Cardiac septum (tissue), 1 donor: ENCODE measurements at regions not wholly inside any gene's neighbourhood (a gene's known extent, or its start where the extent isn't known, plus 50 kb on each side); places are given as distances from the start of the nearest gene placed in this dataset.
"Not testable (repeated sequence)": the region's sequence is repeated elsewhere in the genome, so short reads cannot be mapped to it uniquely, and the experiment has no call there.

Source experiments
- DNase-seq: peaks from one replicate; pipeline ENCODE4 v3.0.0-alpha.2; 2020; ENCODE audit warnings: low spot score
- intact Hi-C: fragments of 100-400 bp; cut with DNase I; formaldehyde crosslinking; loops from one replicate; pipeline ENCODE4 v1.14.0; 2022
- donor health status: DM: no; HTN: no; CAD: no.

DNA sequence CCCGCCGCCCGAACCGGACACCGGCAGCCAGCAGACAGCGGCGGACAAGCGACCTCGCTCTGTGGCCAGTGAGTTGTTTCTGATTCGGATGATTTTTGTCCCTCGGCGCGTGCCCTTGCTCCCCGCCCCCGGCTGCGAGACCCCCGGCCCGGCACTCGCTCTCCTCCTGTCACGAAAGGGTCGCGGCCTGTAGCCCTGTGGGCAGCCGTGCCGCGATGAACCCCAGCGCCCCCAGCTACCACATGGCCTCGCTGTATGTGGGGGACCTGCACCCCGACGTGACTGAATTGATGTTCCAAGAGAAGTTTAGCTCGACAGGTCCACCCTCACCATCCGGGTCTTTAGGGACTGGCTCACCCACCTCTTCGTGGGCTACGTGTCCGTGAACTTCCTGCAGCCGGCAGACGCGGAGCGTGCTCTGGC, 1257.5 kb upstream of the ACVR2A start:
- intact Hi-C loops, result no loop called here
- no peak for DNase-seq

DNA sequence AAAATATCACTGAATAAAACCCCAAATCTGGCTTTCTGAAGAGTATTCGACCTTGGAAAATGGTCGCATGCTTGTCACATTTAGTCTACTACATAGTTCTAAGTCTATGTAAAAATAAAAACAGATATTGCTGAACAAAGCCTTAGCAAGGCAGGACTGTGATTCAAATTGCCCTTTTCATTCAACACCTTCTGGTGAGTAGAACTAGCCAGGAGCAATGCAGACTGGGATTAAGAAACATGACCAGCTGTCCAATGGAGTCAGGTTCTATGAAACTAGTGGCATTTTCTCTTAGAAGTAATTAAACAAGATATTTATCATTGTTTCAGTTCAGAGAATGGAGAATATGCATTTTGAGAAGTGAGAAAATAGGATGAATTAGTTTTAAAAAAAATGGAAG, 1260.5 kb upstream of the ACVR2A start:
- intact Hi-C loops, result no loop called here
- no peak for DNase-seq

DNA sequence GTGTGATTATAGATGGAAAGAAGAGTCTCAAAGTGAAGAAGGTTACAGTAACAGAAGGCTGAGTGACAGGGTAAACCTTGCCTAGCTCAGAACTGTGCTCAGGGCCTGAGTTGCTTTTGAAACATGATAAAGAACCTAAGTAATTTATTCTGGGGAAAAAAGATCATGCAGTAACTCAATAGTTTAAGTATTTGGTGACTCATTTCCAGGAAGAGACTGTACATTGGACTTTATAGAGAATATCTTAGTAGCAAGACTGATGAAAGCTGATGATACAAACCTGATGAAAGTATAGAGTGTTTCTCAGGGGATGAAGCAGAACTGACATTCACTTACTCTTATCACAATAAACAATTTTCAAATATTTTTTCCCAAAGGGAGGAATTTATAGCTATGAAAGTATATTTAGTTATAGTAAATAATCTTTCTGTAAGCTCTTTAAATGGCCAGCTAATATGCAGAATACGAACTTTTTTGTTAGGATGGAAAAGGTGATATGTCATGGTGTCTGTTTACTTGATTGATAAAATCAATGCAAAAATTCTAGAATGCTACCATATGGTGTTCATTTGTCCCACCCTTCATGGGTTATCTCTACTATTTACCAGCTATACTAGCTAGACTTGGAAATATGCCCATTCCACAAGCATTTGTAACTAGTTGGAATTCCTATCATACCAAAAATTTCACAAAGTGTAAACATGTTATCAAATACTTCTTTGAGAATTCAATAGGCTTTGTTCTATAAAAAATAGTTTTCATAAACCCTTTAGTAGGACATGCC, 1265.5 kb upstream of the ACVR2A start:
- DNase-seq, result no peak
- intact Hi-C loops, result no loop called here

DNA sequence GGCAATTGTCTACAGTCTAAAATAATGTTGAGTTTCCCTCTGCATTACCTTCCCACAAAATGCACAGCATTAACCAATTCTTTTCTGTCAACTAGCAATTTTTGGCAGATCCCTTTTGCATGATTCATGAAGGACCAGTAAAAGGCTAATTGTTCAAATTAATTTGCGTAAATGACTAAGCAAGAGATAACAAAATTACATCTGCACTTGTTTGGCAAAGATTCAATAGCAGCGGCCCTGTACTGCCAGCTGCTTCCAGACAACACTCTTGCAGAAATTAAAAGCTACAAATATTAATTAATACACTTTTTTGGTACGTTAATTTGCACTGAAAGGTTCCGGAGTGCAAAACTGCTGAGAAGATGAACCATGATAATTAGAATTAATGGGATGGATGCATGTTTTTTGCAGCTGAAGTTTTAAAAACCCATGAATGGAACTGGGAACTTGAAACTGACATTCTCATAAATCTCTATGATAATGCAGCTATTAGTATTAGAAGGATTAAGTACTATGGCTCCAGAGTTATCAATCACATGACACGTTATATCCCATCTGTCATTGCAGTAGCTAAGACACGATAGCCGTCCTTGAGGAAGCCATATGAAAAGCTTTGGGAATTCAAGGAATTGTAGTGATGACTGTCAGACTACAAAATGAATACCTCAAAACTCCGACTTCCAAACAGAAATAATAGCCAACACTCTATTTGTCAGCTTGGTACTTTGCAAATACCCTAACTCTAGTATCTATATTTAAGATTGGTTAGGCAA, 1268.3 kb upstream of the ACVR2A start:
- no peak for DNase-seq
- intact Hi-C loops, result no loop called here

DNA sequence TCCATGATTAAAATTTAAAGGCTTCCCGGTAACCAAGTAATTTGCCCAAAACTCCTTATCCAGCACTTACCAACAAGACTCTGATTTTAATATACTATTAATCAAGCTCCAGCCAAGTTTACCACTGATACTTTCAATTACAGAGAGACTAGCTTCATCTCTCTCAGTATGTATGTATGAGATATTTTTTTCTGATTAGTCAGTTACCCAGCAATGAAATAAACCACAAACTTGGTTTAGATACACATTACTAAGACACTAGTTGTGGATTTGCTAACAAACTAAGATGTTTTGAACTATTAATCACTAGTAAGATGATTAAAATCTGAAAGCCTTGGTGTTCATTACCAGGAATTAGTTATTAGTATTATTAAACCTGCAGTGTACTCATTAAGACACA, 1272.2 kb upstream of the ACVR2A start:
- DNase-seq, result no peak
- intact Hi-C loops, result no loop called here

DNA sequence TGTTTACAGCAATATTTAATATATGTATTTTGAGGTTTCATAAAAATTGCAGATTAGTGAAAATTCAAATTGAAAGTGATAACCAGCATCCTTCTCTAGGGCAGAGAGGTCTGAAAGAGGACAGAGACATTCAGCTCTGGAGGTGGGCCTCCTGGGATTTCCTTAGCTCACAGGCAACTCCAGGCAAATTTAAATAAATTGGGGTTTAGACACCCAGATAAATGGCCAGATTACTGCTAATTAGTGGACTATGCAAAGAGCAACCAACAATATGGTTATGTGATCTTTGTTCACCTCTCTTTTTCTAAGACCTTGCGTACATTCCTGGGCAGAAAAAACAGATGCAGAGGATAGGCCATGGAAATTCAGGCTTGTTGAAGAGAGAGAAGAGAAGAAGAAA, 1282.8 kb upstream of the ACVR2A start:
- intact Hi-C loops, result no loop called here
- DNase-seq, result no peak

DNA sequence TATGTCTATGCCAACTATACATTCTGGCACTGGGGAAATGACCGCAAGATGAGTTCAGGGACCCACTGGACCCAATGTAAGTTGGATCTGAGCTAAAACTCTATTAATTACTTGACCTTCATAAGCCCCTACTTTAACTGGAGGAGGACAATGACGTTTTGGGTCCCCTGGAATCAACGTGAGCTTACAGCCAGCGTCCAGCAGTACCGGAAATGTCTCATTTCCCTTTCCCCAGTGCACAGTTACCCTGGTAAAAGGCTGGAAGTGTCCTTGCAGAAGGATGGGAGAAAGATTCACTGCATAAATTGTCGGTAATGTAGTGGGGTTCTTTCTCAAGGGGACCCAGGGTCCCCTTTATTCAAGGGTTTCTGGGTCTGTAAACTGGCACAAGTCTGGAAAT, 1297.6 kb upstream of the ACVR2A start:
- intact Hi-C loops, result no loop called here
- no peak for DNase-seq

DNA sequence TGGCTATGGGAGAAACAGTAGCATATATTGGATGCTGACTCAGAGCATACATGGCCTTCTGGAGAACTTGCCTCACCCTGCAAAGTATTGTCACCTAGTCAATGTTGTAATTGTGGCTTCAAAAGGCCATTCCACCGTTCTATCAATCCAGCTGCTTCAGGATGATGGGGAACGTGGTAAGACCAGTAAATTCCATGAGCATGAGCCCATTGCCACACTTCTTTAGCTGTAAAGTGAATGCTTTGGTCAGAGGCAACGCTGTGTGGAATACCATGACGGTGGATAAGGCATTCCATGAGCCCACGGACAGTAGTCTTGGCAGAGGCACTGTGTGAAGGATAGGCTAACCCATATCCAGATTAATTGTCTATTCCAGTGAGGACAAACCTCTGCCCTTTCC, 1300.1 kb upstream of the ACVR2A start:
- DNase-seq, result no peak
- intact Hi-C loops, result no loop called here

DNA sequence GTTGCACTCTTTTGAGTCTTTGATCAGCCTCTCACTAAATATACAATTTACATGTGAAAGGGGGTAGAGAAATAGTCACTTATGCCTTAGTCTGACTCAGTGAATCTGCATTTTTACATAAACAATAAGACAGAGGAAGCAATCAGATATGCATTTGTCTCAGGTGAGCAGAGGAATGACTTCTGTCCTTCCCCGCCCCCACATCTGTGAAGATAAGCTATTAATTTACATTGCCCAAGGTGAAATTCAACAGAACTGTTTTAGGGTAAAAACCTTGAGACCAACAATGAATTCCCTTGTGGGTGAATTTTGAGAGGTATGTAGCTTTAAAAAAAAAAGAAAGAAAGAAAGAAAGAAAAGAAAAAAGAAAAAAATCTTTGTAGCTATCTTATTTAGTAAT, 1302.9 kb upstream of the ACVR2A start:
- DNase-seq, result no peak
- intact Hi-C loops, result no loop called here

DNA sequence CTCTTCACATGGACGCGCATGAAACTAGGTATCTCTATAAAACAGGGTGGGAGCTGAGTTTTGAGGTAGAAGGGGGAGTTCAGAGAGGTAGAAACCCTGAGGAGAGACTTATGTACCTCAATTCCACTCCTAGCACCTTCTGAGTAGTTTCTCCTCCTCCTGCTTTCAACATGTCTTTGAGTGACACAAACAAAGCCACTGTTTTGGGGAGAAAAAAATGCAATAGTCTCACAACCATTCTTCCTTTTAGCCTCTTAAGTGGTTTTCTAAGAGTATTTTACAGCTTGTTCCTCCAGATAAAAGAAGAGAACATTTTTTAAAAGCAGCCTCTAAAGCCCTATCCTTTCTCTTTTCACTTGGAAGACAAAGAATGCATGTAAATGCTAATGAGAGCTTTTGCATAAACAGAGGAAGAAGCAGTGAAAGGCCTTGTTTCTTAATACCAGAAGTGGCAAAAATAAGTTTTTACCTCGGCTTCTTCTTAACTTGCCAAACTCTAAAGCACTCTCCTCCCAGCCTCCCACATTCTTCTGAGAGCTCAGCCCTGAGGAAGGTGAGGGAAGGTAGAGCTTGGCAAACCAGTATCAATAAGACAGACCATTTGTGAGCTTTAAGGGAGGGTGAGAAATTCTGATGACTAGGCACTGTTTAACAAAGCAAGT, 1304.4 kb upstream of the ACVR2A start:
- intact Hi-C loops, result no loop called here
- no peak for DNase-seq

DNA sequence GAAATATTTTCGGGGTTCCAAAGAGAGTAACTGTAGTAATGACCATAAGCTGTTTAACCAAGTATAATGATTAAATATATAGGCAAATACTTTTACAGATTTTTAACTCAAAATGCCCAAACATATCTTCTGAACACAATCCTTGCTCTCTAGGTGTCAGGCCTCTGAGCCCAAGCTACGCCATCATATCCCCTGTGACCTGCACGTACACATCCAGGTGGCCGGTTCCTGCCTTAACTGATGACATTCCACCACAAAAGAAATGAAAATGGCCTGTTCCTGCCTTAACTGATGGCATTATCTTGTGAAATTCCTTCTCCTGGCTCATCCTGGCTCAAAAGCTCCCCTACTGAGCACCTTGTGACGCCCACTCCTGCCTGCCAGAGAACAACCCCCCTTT, 1305.1 kb upstream of the ACVR2A start:
- intact Hi-C loops, DNase-seq: not testable (repeated sequence)

DNA sequence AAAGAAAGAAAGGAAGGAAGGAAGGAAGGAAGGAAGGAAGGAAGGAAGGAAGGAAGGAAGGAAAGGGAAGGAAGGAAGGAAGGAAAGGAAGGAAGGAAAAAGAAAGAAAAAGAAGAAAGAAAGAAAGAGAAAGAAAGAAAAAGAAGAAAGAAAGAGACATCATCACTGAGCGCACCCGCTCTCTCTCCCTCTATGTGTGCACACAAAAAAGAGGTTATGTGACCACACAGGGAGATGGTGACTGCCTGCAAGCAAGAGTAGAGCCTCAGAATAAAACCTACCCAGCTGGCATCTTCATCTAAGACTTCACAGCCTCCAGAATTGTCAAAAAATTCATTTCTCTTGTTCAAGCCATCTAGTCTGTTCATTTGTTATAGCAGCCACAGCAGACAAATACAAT, 1307.4 kb upstream of the ACVR2A start:
- no peak for DNase-seq
- intact Hi-C loops, result no loop called here

DNA sequence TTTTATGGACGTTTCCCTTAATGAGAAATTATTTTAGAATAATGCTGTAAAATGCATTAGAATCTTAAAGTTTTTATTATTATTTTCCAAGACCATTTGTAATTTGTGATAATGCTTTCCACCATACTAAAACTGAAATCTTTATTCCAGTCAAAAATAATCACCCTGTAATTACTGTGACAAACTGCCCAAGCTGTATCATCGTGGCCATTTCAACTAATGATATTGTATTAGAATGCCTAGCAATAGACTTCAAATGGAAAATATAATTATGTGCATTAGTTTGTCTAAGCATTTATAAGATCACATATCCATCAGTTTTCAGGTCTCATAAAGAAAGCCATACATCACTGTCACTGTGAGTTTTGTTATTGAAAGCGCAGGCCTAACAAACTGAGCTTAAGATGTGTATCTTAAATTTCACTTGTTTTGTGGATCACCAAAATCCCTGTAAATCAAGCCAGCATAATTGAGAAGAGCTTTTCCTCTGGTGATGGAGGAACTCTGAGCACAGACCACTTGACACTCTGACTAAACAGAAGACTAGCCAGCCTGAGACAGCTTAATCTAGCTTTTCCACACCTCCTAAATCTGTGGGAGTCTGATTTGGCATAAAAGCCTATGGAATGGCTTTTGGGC, 1312.2 kb upstream of the ACVR2A start:
- intact Hi-C loops, result no loop called here
- DNase-seq, result no peak

DNA sequence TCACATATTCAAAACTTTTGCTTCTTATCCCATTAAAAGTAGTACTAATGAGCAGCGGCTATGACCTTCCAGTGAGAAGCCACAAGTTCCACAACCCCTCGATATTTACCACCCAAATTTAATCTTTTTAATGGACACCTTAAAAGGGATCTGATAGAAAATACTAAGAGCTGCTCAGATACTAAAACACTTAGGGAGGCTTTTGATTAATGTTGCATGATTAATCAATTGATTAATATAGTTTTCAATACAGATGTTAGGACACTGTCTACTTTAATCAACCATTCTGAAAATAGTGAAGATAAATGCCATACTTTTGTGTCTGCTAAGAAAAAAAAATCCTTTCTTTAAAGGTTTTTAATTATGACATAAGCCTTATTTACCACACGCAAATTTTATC, 1312.8 kb upstream of the ACVR2A start:
- DNase-seq, result no peak
- intact Hi-C loops, result no loop called here

DNA sequence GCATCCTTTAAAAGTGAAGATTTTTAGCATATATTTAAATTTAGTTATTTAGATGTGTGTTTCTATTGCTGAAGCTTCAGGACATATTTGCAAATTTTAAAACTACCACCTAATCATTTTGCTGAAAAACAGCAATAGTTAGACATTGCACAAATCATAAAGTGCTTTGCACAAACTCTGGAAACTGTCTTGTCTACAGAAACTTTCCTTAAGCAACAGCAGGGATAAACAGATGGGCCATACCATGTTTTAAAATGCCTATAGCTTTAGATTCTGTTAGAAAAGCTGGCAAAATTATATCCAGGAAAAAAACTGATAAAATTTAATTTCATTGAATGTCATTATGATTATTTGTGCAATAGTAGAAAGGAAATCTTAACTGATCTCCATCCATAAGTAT, 1313.9 kb upstream of the ACVR2A start:
- no peak for DNase-seq
- intact Hi-C loops, result no loop called here

DNA sequence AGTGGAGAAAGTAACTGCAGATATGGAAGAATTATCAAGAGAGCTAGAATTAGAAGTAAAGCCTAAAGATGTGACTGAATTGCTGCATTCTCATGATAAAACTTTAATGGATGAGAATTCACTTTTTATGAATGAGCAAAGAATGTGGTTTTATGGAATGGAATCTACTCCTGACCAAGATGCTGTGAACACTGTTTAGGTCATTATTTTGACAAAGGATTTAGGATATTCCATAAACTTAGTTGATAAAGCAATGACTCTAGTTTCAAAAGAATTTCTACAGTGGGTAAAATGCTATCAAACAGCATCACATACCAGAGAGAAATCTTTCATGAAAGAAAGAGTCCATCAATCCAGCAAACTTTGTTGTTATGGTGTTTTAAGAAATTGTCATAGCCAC, 1317.7 kb upstream of the ACVR2A start:
- no peak for DNase-seq
- intact Hi-C loops, result no loop called here

DNA sequence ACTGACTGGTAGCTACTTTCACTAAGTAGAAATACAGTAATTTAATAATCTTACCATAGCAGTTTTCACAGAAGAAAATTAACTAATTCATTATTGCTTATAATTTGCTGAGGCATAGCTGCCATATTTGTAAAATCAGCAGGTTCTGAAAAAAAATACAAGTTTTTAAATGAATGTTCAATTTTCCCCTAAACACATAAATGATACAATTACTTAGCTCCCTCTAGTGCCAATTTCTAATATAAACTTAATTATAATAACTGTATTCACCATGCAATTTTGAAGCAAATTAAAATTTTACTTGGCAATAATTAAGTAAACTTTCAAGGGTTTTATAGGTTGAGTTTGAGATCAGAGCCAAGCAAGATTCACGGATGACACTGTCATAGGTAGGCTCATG, 1321.6 kb upstream of the ACVR2A start:
- intact Hi-C loops, result no loop called here
- no peak for DNase-seq

DNA sequence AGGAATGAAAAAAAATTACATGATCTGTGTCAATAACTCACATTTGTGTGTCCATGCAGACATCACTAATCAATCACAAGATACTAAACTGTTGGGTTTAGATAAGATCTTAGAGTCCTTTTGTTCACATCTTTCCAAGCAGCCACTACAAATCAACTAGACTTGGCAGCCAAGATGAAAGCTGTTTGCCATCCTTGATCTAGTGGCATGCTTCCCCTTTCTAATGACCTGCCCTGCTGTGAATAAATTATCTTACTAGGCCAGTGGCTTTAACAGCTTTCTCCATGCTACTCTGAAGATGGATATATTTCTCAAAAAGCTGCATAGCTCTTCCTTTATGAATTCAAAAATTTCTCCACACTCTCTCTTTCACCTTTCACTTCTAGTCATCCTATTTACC, 1338.0 kb upstream of the ACVR2A start:
- DNase-seq, result no peak
- intact Hi-C loops, result no loop called here

DNA sequence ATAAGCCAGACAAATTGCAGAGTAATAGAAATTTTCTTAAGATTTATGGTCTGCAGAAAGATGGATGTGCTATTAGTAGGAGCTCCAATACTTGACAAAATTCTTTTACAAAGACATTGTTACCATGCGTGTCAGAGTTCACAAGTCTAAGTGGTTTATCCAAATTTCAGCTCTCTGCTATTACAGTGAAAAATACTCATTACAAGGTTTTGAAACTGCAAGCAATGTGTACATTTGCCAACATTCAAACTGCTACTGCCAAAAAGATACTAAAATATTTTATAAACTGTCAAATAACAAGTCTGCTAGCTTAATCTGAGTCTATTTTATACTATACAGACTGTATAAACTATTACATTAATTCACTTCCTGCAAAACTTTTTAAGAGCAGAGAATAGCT, 1341.5 kb upstream of the ACVR2A start:
- DNase-seq, result no peak
- intact Hi-C loops, result no loop called here

DNA sequence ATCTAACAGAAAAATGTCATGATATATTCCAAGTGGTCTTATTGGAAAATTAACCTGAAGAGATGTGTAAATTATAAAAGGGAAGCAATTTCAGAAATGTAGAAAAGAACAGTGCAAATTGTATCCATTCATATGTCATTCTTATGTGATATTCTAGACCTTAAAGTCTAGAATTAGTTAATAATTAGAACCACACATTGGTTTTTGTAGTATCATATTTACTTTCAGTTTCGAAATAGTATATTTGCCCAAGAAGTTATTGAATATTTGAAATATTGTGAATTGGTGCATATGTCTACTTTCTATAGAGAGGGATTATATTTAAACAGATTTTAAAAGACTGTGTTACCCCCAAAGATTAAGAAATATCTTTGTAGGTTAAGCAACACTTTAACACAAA, 1348.6 kb upstream of the ACVR2A start:
- intact Hi-C loops, result no loop called here
- no peak for DNase-seq
